Panc1 (cell line): ENCODE measurements at regions not wholly inside any gene's neighbourhood (a gene's known extent, or its start where the extent isn't known, plus 50 kb on each side); places are given as distances from the start of the nearest gene placed in this dataset.

Source experiments
- POLR2AphosphoS5 ChIP-seq: IDR thresholded peaks from 2 replicates; pipeline ENCODE4 v1.6.1; 2012; ENCODE audit warnings: mild to moderate bottlenecking, low read depth, low read length, moderate library complexity
- REST ChIP-seq, 2 experiments: IDR thresholded peaks; 2 replicates each; pipeline ENCODE4 v1.6.1; 2011 to 2012; ENCODE audit warnings: low read depth in 2 of 2, control low read depth in 1 of 2, low read length in 1 of 2, mild to moderate bottlenecking in 1 of 2, moderate library complexity in 1 of 2; ENCODE audit not compliant: insufficient read depth in 1 of 2
- TCF7L2 ChIP-seq: IDR thresholded peaks from 2 replicates; pipeline ENCODE4 v1.6.1; 2011; ENCODE audit warnings: mild to moderate bottlenecking, low read depth, low read length, inconsistent platforms
- TF ChIP-seq, protein P1 (sequence below): fragments of 450-650 bp; IDR thresholded peaks from 2 replicates; pipeline ENCODE4 v1.5.1; 2017; ENCODE audit warnings: mild to moderate bottlenecking

DNA sequence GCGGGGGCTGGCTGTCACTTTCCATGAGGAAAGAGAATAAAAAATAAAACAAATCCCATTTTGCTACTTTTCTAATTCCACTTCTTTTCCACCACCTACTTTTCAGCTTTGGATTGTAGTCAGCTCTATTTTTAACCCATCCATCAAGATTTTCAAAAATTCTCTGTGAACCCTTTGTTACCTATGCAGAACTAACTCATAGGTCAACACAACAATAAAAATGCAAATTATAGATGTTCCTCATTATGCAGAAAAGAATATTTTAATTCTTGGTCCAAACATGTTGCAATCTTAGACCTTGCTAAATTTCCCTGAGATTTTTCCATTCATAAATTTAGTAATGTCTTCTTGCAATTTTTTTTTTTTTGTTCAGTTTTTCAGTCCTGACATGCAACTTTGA is 454.5 kb downstream of the ADAMTS20 start:
- TF ChIP-seq, protein P1, sequence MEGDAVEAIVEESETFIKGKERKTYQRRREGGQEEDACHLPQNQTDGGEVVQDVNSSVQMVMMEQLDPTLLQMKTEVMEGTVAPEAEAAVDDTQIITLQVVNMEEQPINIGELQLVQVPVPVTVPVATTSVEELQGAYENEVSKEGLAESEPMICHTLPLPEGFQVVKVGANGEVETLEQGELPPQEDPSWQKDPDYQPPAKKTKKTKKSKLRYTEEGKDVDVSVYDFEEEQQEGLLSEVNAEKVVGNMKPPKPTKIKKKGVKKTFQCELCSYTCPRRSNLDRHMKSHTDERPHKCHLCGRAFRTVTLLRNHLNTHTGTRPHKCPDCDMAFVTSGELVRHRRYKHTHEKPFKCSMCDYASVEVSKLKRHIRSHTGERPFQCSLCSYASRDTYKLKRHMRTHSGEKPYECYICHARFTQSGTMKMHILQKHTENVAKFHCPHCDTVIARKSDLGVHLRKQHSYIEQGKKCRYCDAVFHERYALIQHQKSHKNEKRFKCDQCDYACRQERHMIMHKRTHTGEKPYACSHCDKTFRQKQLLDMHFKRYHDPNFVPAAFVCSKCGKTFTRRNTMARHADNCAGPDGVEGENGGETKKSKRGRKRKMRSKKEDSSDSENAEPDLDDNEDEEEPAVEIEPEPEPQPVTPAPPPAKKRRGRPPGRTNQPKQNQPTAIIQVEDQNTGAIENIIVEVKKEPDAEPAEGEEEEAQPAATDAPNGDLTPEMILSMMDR, result no peak
- TF ChIP-seq TCF7L2, result no peak
- TF ChIP-seq POLR2AphosphoS5, result no peak
- TF ChIP-seq REST (IDR thresholded peaks at IDR 0.05; ENCODE audit: insufficient read depth in 1 of 2, low read depth in 2 of 2, low read length in 1 of 2), result no peak
